K562 (cell line): ENCODE measurements at regions not wholly inside any gene's neighbourhood (a gene's known extent, or its start where the extent isn't known, plus 50 kb on each side); places are given as distances from the start of the nearest gene placed in this dataset.

ENCODE experiments used
- EP300 ChIP-seq: IDR thresholded peaks from 2 replicates; pipeline ENCODE4 v1.6.1; 2012; ENCODE audit warnings: low read length, improper control_type of control experiment
- EZH2 ChIP-seq: IDR thresholded peaks from 2 replicates; pipeline ENCODE4 v1.6.1; 2012; ENCODE audit warnings: low read depth, mild to moderate bottlenecking, inconsistent platforms, low read length, borderline replicate concordance
- SMARCA5 ChIP-seq: fragments of 450-650 bp; IDR thresholded peaks from 2 replicates; pipeline ENCODE4 v1.6.1; 2016
- TF ChIP-seq, protein P1 (sequence below), 3 experiments: IDR thresholded peaks in 2 of 3; conservative IDR thresholded peaks in 1 of 3; 2 replicates each; pipeline ENCODE4 v1.5.1; 2011 to 2012; ENCODE audit warnings: low read length in 3 of 3, mild to moderate bottlenecking in 3 of 3, control low read depth in 2 of 3, improper control_type of control experiment in 1 of 3, inconsistent platforms in 1 of 3, low read depth in 1 of 3, mixed read lengths in 1 of 3, moderate library complexity in 1 of 3; ENCODE audit not compliant: insufficient read depth in 2 of 3
- TF ChIP-seq, protein P2 (sequence below), 2 experiments: fragments of 450-650 bp in 1 of 2; IDR thresholded peaks; 2 replicates each; pipeline ENCODE4 v1.6.1; 2011 to 2017; ENCODE audit warnings: low read depth in 2 of 2, antibody characterized with exemption in 1 of 2, borderline replicate concordance in 1 of 2, low read length in 1 of 2, mild to moderate bottlenecking in 1 of 2, mixed read lengths in 1 of 2; ENCODE audit not compliant: control insufficient read depth in 1 of 2

DNA sequence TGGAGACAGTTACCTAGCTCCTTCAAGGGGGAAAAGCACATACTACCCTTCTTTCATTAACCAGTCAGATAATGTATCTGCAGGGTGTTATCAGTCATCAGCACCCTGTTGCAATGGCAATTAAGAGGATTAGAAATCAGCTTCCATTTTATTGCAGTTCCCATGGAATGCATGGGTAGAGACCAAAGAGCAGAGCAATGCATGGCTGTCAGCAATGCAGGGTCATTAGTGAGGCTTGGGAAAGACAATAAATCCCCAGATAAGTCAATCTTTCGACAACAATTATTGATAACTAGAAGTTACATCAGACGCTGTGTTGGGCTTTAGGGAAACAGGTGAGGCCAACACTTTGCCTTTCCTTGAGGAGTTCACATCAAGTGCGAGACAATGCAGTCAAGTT is 150.9 kb downstream of the MAFB start:
- TF ChIP-seq EP300 = no peak
- no peak for TF ChIP-seq EZH2
- no peak for TF ChIP-seq SMARCA5
- TF ChIP-seq, protein P1, sequence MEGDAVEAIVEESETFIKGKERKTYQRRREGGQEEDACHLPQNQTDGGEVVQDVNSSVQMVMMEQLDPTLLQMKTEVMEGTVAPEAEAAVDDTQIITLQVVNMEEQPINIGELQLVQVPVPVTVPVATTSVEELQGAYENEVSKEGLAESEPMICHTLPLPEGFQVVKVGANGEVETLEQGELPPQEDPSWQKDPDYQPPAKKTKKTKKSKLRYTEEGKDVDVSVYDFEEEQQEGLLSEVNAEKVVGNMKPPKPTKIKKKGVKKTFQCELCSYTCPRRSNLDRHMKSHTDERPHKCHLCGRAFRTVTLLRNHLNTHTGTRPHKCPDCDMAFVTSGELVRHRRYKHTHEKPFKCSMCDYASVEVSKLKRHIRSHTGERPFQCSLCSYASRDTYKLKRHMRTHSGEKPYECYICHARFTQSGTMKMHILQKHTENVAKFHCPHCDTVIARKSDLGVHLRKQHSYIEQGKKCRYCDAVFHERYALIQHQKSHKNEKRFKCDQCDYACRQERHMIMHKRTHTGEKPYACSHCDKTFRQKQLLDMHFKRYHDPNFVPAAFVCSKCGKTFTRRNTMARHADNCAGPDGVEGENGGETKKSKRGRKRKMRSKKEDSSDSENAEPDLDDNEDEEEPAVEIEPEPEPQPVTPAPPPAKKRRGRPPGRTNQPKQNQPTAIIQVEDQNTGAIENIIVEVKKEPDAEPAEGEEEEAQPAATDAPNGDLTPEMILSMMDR (IDR thresholded peaks at IDR 0.05 in 2 of 3, conservative IDR thresholded peaks at IDR 0.05 in 1 of 3; ENCODE audit: insufficient read depth in 2 of 3, low read depth in 1 of 3, low read length in 3 of 3) = no peak
- TF ChIP-seq, protein P2, sequence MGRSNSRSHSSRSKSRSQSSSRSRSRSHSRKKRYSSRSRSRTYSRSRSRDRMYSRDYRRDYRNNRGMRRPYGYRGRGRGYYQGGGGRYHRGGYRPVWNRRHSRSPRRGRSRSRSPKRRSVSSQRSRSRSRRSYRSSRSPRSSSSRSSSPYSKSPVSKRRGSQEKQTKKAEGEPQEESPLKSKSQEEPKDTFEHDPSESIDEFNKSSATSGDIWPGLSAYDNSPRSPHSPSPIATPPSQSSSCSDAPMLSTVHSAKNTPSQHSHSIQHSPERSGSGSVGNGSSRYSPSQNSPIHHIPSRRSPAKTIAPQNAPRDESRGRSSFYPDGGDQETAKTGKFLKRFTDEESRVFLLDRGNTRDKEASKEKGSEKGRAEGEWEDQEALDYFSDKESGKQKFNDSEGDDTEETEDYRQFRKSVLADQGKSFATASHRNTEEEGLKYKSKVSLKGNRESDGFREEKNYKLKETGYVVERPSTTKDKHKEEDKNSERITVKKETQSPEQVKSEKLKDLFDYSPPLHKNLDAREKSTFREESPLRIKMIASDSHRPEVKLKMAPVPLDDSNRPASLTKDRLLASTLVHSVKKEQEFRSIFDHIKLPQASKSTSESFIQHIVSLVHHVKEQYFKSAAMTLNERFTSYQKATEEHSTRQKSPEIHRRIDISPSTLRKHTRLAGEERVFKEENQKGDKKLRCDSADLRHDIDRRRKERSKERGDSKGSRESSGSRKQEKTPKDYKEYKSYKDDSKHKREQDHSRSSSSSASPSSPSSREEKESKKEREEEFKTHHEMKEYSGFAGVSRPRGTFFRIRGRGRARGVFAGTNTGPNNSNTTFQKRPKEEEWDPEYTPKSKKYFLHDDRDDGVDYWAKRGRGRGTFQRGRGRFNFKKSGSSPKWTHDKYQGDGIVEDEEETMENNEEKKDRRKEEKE (IDR thresholded peaks at IDR 0.05; ENCODE audit: borderline replicate concordance in 1 of 2, control insufficient read depth in 1 of 2, low read depth in 2 of 2, low read length in 1 of 2) = no peak
